GM20000 (cell line): ENCODE measurements at regions not wholly inside any gene's neighbourhood (a gene's known extent, or its start where the extent isn't known, plus 50 kb on each side); places are given as distances from the start of the nearest gene placed in this dataset.
"Not testable (repeated sequence)": the region's sequence is repeated elsewhere in the genome, so short reads cannot be mapped to it uniquely, and the experiment has no call there.

Experiments used
- DNase-seq: peaks from one replicate; pipeline ENCODE4 v3.0.0; 2012; ENCODE audit warnings: low spot score
- TF ChIP-seq, protein P1 (sequence below): IDR thresholded peaks from 2 replicates; pipeline ENCODE4 v1.5.1; 2012; ENCODE audit warnings: mild to moderate bottlenecking, control low read depth; ENCODE audit errors: extremely low read depth, missing control alignments

- DNase-seq, result peak; percentile 38
- TF ChIP-seq, protein P1, sequence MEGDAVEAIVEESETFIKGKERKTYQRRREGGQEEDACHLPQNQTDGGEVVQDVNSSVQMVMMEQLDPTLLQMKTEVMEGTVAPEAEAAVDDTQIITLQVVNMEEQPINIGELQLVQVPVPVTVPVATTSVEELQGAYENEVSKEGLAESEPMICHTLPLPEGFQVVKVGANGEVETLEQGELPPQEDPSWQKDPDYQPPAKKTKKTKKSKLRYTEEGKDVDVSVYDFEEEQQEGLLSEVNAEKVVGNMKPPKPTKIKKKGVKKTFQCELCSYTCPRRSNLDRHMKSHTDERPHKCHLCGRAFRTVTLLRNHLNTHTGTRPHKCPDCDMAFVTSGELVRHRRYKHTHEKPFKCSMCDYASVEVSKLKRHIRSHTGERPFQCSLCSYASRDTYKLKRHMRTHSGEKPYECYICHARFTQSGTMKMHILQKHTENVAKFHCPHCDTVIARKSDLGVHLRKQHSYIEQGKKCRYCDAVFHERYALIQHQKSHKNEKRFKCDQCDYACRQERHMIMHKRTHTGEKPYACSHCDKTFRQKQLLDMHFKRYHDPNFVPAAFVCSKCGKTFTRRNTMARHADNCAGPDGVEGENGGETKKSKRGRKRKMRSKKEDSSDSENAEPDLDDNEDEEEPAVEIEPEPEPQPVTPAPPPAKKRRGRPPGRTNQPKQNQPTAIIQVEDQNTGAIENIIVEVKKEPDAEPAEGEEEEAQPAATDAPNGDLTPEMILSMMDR, result no peak
Measured at GRCh38 chr22:22773979-22774604, 113.5 kb upstream of the IGLL5 start.

DNA sequence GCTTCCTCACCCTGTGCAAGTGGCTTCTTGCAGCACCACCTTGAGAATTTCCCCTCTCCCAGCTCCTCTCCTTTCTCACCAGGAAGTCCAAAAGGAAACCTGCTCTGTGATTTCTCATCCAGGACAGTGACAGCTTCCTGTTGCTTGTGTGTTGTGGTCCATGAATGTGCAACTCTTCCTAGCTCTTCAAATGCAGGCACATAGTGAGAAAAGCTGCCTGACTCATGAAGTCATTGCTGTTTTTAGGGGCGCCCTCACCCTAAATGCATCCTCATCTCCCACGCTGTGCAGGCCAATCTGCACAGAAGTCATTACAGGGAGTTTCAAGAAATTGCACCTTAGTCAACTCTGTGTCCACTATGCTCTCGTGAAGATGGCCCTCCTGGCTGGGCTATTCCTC lies 112.9 kb upstream of the IGLL5 start:
- not testable (repeated sequence) for DNase-seq

GRCh38 chr22:22776121-22776520 lies 111.5 kb upstream of the IGLL5 start:
- TF ChIP-seq, protein P1, result no peak
- DNase-seq, result no peak

DNA sequence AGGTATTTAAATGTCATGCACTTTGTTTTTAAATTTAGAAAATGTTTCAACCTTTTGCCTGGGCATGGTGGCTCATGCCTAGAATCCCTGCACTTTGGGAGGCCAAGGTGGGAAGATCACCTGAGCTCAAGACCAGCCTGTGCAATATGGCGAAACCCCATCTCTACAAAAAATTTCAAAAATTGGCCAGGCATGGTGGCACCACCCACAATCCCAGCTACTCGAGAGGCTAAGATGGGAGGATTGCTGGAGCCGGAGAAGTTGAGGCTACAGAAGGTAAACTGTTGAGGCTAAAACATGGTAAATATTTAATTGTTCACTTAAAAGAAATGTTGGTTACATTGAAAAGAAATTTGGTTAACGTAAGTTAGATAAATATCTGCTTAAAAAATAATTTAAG lies 108.4 kb upstream of the IGLL5 start:
- TF ChIP-seq, protein P1, result no peak
- DNase-seq, result no peak

- DNase-seq, result no peak
- TF ChIP-seq, protein P1, result no peak
Measured at GRCh38 chr22:22783575-22783974, 104.0 kb upstream of the IGLL5 start.

DNA sequence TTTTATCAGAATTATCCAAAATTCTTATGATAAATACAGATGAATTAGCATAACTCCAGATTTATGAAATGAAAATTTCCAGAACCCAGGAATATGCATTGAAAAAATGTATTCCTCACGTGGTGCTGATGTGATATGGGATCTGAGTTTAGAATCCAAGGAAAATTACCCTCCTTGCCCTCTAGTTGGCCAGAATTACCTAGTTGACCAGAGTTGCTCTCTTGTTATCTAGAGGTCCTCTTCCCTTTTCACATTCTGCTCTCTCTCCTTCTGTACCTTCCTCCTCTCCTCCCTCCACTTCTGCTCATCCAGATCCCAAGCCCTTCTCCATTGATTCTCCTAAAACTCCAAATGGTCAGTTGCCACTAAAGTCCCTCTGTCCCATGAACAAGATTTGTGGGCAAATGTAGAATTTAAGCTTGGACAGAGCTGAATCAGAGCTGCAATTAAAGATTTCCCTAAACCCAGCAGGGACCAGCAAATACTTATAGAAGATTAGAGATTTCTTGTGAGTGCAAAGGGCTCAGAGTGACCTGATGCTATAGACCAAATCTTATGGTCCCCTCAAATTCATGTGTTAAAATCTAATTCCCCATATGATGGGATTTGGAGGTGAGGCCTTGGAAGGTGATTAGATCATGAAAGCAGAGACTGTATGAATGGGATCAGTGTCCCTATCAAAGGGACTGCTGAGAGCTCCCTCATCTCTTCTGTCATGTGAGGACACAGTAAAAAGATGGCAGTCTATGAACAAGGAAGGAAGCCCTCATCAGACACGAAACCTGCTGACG lies 103.2 kb upstream of the IGLL5 start:
- TF ChIP-seq, protein P1, result no peak
- DNase-seq, result no peak

DNA sequence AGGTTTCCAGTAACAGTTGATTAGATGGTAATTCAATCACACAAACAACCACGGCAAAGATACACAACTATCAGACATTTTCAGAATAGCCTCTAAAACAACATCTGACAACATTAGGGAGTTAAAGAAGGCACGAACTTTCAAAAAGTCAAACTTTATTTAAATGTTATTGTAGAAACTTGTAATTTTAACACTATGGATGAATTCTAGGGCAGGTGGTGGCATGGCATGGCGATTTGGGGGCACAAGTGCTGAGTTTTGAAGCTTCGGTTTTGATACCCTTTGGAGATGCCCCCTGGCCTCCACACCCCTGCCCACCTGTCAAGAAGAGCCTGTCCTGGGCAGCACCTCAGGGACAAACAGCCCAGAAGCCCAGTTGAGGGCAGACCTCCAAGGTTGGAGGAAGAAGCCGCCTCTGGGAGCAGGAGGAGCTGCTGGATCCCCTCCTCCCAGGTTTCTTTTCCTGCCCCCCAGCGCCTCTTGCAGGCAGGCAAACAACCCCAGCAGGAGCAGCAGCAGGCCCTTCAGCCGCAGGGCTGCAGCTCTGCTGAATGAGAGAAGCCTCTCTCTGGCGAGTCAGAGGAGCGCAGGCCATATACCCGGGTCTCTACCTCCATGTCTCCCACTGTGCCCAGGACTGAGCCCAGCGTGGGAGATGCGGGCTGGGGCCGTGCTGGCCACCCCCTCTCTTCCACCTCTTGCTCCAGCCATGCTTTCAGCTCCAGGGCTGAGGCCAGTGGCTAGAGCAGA lies 102.1 kb upstream of the IGLL5 start:
- DNase-seq, result no peak
- TF ChIP-seq, protein P1, result no peak
